ENCODE measurements at regions not wholly inside any gene's neighbourhood (a gene's known extent, or its start where the extent isn't known, plus 50 kb on each side); places are given as distances from the start of the nearest gene placed in this dataset.

GRCh38 chr11:95373241-95373640 is 142.2 kb upstream of the SESN3 start:
- TF ChIP-seq CTCF (conservative IDR thresholded peaks at IDR 0.05; ENCODE audit: low read depth, low read length): no peak
- TF ChIP-seq EZH2 (IDR thresholded peaks at IDR 0.05; ENCODE audit: low read length, unreplicated experiment): no peak
- TF ChIP-seq EZH2phosphoT487 (IDR thresholded peaks at IDR 0.05; ENCODE audit: borderline replicate concordance, low read length): no peak
